Activated T-cell treated with anti-CD3 and anti-CD28 coated beads, Interleukin-2, amount 50 U/mL, for 24 hours (primary cell): ENCODE measurements at regions not wholly inside any gene's neighbourhood (a gene's known extent, or its start where the extent isn't known, plus 50 kb on each side); places are given as distances from the start of the nearest gene placed in this dataset.

Source experiments
- DNase-seq: peaks from one replicate; pipeline ENCODE4 v3.0.0-alpha.2; 2020
- H3K27ac Mint-ChIP-seq: 2 replicates; pipeline ENCODE4 v1.8.0; 2020; ENCODE audit warnings: mild to moderate bottlenecking, mixed read lengths
- H3K27me3 Mint-ChIP-seq: 2 replicates; pipeline ENCODE4 v1.8.0; 2020; ENCODE audit warnings: mixed read lengths
- H3K36me3 Mint-ChIP-seq: 2 replicates; pipeline ENCODE4 v1.8.0; 2020; ENCODE audit warnings: low read depth, mixed read lengths
- H3K4me1 Mint-ChIP-seq: 2 replicates; pipeline ENCODE4 v1.8.0; 2020; ENCODE audit warnings: low read depth, mixed read lengths
- H3K4me3 Mint-ChIP-seq: 2 replicates; pipeline ENCODE4 v1.8.0; 2020; ENCODE audit warnings: mild to moderate bottlenecking, moderate library complexity, mixed read lengths
- H3K9me3 Mint-ChIP-seq: 2 replicates; pipeline ENCODE4 v1.8.0; 2020; ENCODE audit warnings: mixed read lengths

GRCh38 chr18:38318416-38318815, 752.8 kb upstream of the CELF4 start:
- Mint-ChIP-seq H3K4me3 (no peak overlapping the region), H3K4me1 (no peaks in the 10 kb centered on the region), H3K36me3 (no peaks in the 10 kb centered on the region), H3K9me3 (no peaks in the 10 kb centered on the region), H3K27me3 (no peaks in the 10 kb centered on the region), H3K27ac (no peak overlapping the region)
- no peak for DNase-seq

- H3K27me3 Mint-ChIP-seq = no peaks in the 10 kb centered on the region
- no peak overlapping the region for H3K4me3 Mint-ChIP-seq
- no peaks in the 10 kb centered on the region for H3K36me3 Mint-ChIP-seq
Measured at GRCh38 chr18:38313831-38314230, 748.2 kb upstream of the CELF4 start.

GRCh38 chr18:38312532-38312931, 746.9 kb upstream of the CELF4 start:
- no peak for DNase-seq
- Mint-ChIP-seq H3K27ac (no peak overlapping the region), H3K4me1 (no peaks in the 10 kb centered on the region), H3K4me3 (no peak overlapping the region), H3K9me3 (peaks cover 2% of the 10 kb centered on the region), H3K27me3 (no peaks in the 10 kb centered on the region), H3K36me3 (no peaks in the 10 kb centered on the region)

More at GRCh38 chr18:38313831-38314230, 748.2 kb upstream of the CELF4 start:
- no peak overlapping the region for H3K27ac Mint-ChIP-seq
- DNase-seq = no peak
- peaks cover 2% of the 10 kb centered on the region for H3K9me3 Mint-ChIP-seq
- no peaks in the 10 kb centered on the region for H3K4me1 Mint-ChIP-seq

GRCh38 chr18:38310936-38311335, 745.3 kb upstream of the CELF4 start:
- H3K27me3 Mint-ChIP-seq = no peaks in the 10 kb centered on the region
- no peaks in the 10 kb centered on the region for H3K36me3 Mint-ChIP-seq
- peaks cover 2% of the 10 kb centered on the region for H3K9me3 Mint-ChIP-seq
- no peak for DNase-seq
- H3K27ac Mint-ChIP-seq = no peak overlapping the region
- no peak overlapping the region for H3K4me3 Mint-ChIP-seq
- H3K4me1 Mint-ChIP-seq = no peaks in the 10 kb centered on the region

- H3K4me3 Mint-ChIP-seq = no peak overlapping the region
- H3K9me3 Mint-ChIP-seq = peaks cover 2% of the 10 kb centered on the region
- H3K36me3 Mint-ChIP-seq = no peaks in the 10 kb centered on the region
- no peak overlapping the region for H3K27ac Mint-ChIP-seq
- H3K27me3 Mint-ChIP-seq = no peaks in the 10 kb centered on the region
- no peak for DNase-seq
- H3K4me1 Mint-ChIP-seq = no peaks in the 10 kb centered on the region
Measured at GRCh38 chr18:38307914-38308313, 742.3 kb upstream of the CELF4 start.

GRCh38 chr18:38305961-38306360, 740.4 kb upstream of the CELF4 start:
- Mint-ChIP-seq H3K27me3 (no peaks in the 10 kb centered on the region), H3K36me3 (no peaks in the 10 kb centered on the region), H3K4me3 (no peak overlapping the region), H3K4me1 (no peaks in the 10 kb centered on the region), H3K9me3 (peaks cover 9% of the 10 kb centered on the region), H3K27ac (no peak overlapping the region)
- no peak for DNase-seq

- Mint-ChIP-seq H3K4me3 (no peak overlapping the region), H3K4me1 (no peaks in the 10 kb centered on the region), H3K27ac (no peak overlapping the region), H3K9me3 (peaks cover 12% of the 10 kb centered on the region), H3K27me3 (no peaks in the 10 kb centered on the region), H3K36me3 (no peaks in the 10 kb centered on the region)
- no peak for DNase-seq
Measured at GRCh38 chr18:38301621-38302020, 736.0 kb upstream of the CELF4 start.

- Mint-ChIP-seq H3K4me3 (no peak overlapping the region), H3K27ac (no peak overlapping the region), H3K27me3 (no peaks in the 10 kb centered on the region), H3K4me1 (no peaks in the 10 kb centered on the region), H3K9me3 (peaks cover 12% of the 10 kb centered on the region), H3K36me3 (no peaks in the 10 kb centered on the region)
- no peak for DNase-seq
Measured at GRCh38 chr18:38297910-38298309, 732.3 kb upstream of the CELF4 start.

GRCh38 chr18:38290229-38290628, 724.6 kb upstream of the CELF4 start:
- Mint-ChIP-seq H3K27ac (no peak overlapping the region), H3K4me1 (no peaks in the 10 kb centered on the region), H3K9me3 (peaks cover 2% of the 10 kb centered on the region), H3K4me3 (no peak overlapping the region), H3K36me3 (no peaks in the 10 kb centered on the region), H3K27me3 (no peaks in the 10 kb centered on the region)
- no peak for DNase-seq

- DNase-seq = no peak
- Mint-ChIP-seq H3K27me3 (no peaks in the 10 kb centered on the region), H3K4me1 (no peaks in the 10 kb centered on the region), H3K9me3 (peaks cover 13% of the 10 kb centered on the region), H3K27ac (no peak overlapping the region), H3K36me3 (no peaks in the 10 kb centered on the region), H3K4me3 (no peak overlapping the region)
Measured at GRCh38 chr18:38284972-38285371, 719.4 kb upstream of the CELF4 start.

- DNase-seq = no peak
- no peaks in the 10 kb centered on the region for H3K4me1 Mint-ChIP-seq
- no peak overlapping the region for H3K4me3 Mint-ChIP-seq
- H3K27me3 Mint-ChIP-seq = no peaks in the 10 kb centered on the region
- H3K9me3 Mint-ChIP-seq = peaks cover 12% of the 10 kb centered on the region
- H3K36me3 Mint-ChIP-seq = no peaks in the 10 kb centered on the region
- no peak overlapping the region for H3K27ac Mint-ChIP-seq
Measured at GRCh38 chr18:38263066-38263465, 697.5 kb upstream of the CELF4 start.

GRCh38 chr18:38262661-38263060, 697.1 kb upstream of the CELF4 start:
- H3K9me3 Mint-ChIP-seq = peaks cover 10% of the 10 kb centered on the region
- H3K4me1 Mint-ChIP-seq = no peaks in the 10 kb centered on the region
- H3K36me3 Mint-ChIP-seq = no peaks in the 10 kb centered on the region
- no peaks in the 10 kb centered on the region for H3K27me3 Mint-ChIP-seq
- no peak overlapping the region for H3K4me3 Mint-ChIP-seq
- no peak for DNase-seq
- no peak overlapping the region for H3K27ac Mint-ChIP-seq

GRCh38 chr18:38257661-38258060, 692.1 kb upstream of the CELF4 start:
- H3K27ac Mint-ChIP-seq = no peak overlapping the region
- peaks cover 5% of the 10 kb centered on the region for H3K9me3 Mint-ChIP-seq
- no peaks in the 10 kb centered on the region for H3K27me3 Mint-ChIP-seq
- no peak overlapping the region for H3K4me3 Mint-ChIP-seq
- no peak for DNase-seq
- H3K4me1 Mint-ChIP-seq = no peaks in the 10 kb centered on the region
- no peaks in the 10 kb centered on the region for H3K36me3 Mint-ChIP-seq

GRCh38 chr18:38256366-38256765, 690.8 kb upstream of the CELF4 start:
- Mint-ChIP-seq H3K9me3 (peaks cover 5% of the 10 kb centered on the region), H3K4me1 (no peaks in the 10 kb centered on the region), H3K27me3 (no peaks in the 10 kb centered on the region), H3K36me3 (no peaks in the 10 kb centered on the region), H3K4me3 (no peak overlapping the region), H3K27ac (no peak overlapping the region)
- no peak for DNase-seq

GRCh38 chr18:38250971-38251370, 685.4 kb upstream of the CELF4 start:
- no peak overlapping the region for H3K27ac Mint-ChIP-seq
- peaks cover 9% of the 10 kb centered on the region for H3K9me3 Mint-ChIP-seq
- H3K4me3 Mint-ChIP-seq = no peak overlapping the region
- H3K36me3 Mint-ChIP-seq = no peaks in the 10 kb centered on the region
- no peak for DNase-seq
- H3K27me3 Mint-ChIP-seq = no peaks in the 10 kb centered on the region
- no peaks in the 10 kb centered on the region for H3K4me1 Mint-ChIP-seq

- DNase-seq = no peak
- H3K4me1 Mint-ChIP-seq = no peaks in the 10 kb centered on the region
- no peaks in the 10 kb centered on the region for H3K27me3 Mint-ChIP-seq
- H3K36me3 Mint-ChIP-seq = no peaks in the 10 kb centered on the region
- H3K9me3 Mint-ChIP-seq = peaks cover 8% of the 10 kb centered on the region
- no peak overlapping the region for H3K27ac Mint-ChIP-seq
- no peak overlapping the region for H3K4me3 Mint-ChIP-seq
Measured at GRCh38 chr18:38244480-38244879, 678.9 kb upstream of the CELF4 start.
